ENCODE measurements at regions not wholly inside any gene's neighbourhood (a gene's known extent, or its start where the extent isn't known, plus 50 kb on each side); places are given as distances from the start of the nearest gene placed in this dataset.

DNA sequence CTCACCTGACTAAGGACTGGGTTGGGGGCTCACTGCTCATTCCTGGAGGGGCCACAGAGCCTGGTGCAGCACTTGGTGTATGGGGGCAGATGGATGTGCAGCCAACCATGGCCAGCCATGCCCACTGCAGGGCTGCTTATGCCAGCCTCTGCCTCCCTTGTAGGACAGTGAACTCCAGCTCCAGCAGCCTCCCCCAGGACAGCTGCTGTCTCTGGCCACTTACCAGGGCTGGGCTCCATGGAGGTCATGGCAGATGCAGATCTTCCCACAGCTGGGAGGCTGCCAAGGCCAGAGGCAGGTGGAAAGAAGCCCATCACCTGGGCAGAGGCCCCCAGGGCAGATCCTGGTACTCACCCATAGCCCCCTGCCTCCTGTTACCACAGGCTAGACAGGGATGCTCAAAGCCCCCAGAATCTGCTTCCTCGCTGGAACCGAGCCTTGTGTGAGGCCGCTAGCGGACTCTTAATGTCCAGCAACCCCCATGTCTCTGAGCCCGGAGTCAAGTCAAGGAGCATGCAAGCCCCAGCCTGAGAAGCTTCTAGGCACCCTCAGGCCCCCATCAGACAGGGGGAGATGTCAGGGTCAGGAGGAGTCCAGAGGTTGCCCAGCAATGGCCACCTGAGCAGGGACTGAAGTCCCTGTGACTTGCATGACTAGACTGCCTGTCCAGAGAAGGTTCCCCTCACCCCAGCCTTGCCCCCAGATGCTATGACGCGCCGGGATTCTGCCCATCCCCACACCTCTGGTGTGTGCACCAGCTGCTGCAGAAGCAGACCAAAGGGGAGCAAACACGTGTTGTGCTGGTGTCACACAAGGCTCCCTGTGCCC, 123.6 kb downstream of the TWIST2 start:
- no peaks in the 10 kb centered on the region for H3K27me3 ChIP-seq (replicated peaks)
- H3K36me3 ChIP-seq (replicated peaks), result no peaks in the 10 kb centered on the region
- H3K27ac ChIP-seq, result no peak overlapping the region
- H3K4me3 ChIP-seq (ENCODE audit: low read depth, low read length), result no peak overlapping the region
- TF ChIP-seq, protein P1, sequence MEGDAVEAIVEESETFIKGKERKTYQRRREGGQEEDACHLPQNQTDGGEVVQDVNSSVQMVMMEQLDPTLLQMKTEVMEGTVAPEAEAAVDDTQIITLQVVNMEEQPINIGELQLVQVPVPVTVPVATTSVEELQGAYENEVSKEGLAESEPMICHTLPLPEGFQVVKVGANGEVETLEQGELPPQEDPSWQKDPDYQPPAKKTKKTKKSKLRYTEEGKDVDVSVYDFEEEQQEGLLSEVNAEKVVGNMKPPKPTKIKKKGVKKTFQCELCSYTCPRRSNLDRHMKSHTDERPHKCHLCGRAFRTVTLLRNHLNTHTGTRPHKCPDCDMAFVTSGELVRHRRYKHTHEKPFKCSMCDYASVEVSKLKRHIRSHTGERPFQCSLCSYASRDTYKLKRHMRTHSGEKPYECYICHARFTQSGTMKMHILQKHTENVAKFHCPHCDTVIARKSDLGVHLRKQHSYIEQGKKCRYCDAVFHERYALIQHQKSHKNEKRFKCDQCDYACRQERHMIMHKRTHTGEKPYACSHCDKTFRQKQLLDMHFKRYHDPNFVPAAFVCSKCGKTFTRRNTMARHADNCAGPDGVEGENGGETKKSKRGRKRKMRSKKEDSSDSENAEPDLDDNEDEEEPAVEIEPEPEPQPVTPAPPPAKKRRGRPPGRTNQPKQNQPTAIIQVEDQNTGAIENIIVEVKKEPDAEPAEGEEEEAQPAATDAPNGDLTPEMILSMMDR (IDR thresholded peaks at IDR 0.05; ENCODE audit: low read depth, low read length, missing control alignments), result no peak
- DNase-seq, result no peak
- in situ Hi-C loops (cut with HindIII; ENCODE audit: low pct_ligation_motif_present, low sequenced_read_pairs), result no loop called here

DNA sequence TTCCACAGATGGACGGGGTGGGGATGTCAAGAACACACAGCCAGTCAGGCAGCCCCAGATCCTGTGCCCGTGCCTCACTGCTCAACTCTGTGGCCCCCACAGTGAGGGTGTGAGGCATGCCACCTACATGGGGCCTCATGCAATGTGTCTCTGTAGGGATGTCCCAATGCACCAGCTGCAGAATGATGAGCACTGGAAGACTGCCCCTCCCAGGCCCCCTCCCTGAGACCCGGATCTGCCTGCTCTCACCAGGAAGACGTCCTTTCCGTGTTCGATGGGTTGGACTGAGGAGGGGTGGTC, 124.2 kb downstream of the TWIST2 start:
- H3K4me3 ChIP-seq (ENCODE audit: low read depth, low read length), result no peak overlapping the region
- TF ChIP-seq, protein P1 (IDR thresholded peaks at IDR 0.05; ENCODE audit: low read depth, low read length, missing control alignments), result no peak
- DNase-seq, result no peak
- no peaks in the 10 kb centered on the region for H3K36me3 ChIP-seq (replicated peaks)
- H3K27ac ChIP-seq, result no peak overlapping the region
- in situ Hi-C loops (cut with HindIII; ENCODE audit: low pct_ligation_motif_present, low sequenced_read_pairs), result no loop called here
- H3K27me3 ChIP-seq (replicated peaks), result no peaks in the 10 kb centered on the region

DNA sequence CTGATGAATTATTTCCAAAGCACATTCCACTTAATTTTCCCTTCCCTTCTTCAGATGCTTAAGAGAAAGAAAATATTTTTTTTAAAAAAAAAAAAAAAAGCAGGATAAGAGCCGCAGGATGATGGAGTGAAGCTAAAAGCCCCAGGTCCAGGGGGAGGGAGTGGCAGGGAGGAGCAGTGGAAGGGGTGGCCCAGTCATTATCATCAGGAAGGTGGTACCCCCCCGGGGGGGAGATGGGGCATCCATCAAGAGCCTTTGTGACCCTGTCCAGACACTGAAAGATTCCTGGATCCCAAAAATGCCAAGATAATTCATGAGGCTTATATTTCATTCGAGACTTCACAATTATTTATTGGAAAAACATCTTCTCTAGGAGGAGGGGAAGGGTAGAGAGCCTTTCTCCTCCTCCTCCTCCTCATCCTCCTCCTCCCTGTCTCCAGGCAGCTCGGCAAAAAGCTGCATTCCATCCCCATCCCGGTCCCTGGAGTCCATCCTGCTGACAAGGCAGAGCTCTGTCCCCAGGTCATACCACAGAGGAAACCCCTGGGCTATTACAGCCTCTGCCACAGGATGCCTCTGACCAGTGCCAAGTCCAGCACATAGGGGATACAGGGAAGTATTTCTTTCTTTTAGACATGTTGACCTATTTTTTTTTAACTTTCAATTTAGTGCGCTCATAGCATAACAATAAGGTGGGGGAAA, 125.3 kb downstream of the TWIST2 start:
- no peak for DNase-seq
- H3K27ac ChIP-seq, result no peak overlapping the region
- in situ Hi-C loops (cut with HindIII; ENCODE audit: low pct_ligation_motif_present, low sequenced_read_pairs), result no loop called here
- H3K36me3 ChIP-seq (replicated peaks), result no peaks in the 10 kb centered on the region
- no peaks in the 10 kb centered on the region for H3K27me3 ChIP-seq (replicated peaks)
- H3K4me3 ChIP-seq (ENCODE audit: low read depth, low read length), result no peak overlapping the region
- TF ChIP-seq, protein P1 (IDR thresholded peaks at IDR 0.05; ENCODE audit: low read depth, low read length, missing control alignments), result no peak

DNA sequence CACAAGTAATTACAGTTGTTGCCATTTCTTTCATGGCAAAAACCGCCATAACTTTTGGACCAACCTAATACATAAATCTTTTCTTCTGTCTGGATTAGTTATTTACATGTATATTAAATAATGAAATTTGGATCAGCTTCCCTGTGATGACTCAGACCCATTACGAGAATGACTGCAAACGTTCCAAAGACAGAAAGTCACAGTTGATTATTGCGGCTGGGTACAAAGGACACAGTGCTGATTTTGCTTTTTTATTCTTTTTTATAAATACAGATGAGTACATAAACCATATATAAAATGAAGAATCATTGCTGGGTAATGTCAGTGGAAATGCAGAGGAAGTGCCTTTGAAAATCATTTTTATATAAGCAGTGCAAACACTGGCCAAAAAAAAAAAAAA, 126.2 kb downstream of the TWIST2 start:
- DNase-seq, result peak; percentile 25

DNA sequence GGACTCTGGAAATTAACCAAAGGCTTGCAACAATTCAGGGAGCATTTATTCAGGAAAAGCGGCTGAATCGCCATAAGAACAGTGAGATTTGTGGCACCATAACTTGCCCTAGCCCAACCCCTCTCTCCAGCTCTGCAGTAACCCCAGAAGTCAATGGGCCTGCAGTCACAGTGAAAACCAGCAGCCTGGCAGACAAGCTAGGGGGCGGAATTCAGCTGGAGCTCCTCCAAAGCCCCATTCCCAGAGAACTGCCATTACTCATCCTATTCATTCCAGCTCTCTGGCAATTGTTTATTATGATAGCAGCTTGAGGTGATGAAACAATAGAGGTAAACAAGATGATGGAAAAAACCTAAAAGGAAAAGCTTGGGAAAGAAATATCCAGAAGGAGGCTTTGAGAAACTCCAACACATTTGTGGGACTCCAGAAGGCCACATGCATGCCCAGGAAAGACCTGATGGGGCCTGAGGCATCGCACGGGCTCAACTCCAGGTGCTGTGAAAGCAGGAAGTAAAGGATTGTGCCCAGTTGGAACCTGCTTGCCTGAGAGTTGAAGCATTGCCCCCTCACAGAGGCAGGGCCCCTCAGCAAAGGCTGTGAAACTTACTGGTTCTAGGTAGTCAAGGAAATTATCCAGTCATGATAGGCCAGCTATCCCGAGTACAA, 126.7 kb downstream of the TWIST2 start:
- Histone ChIP-seq H3K27me3 (replicated peaks) (no peaks in the 10 kb centered on the region), H3K4me3 (ENCODE audit: low read depth, low read length) (no peak overlapping the region), H3K36me3 (replicated peaks) (no peaks in the 10 kb centered on the region), H3K27ac (no peak overlapping the region)
- TF ChIP-seq, protein P1 (IDR thresholded peaks at IDR 0.05; ENCODE audit: low read depth, low read length, missing control alignments), result peak; percentile 73
- DNase-seq, result peak; percentile 52
- in situ Hi-C loops (cut with HindIII; ENCODE audit: low pct_ligation_motif_present, low sequenced_read_pairs), result no loop called here

More for the DNA sequence above, 126.2 kb downstream of the TWIST2 start:
- Histone ChIP-seq H3K27ac (no peak overlapping the region), H3K36me3 (replicated peaks) (no peaks in the 10 kb centered on the region), H3K27me3 (replicated peaks) (no peaks in the 10 kb centered on the region), H3K4me3 (ENCODE audit: low read depth, low read length) (no peak overlapping the region)
- TF ChIP-seq, protein P1 (IDR thresholded peaks at IDR 0.05; ENCODE audit: low read depth, low read length, missing control alignments), result no peak
- in situ Hi-C loops (cut with HindIII; ENCODE audit: low pct_ligation_motif_present, low sequenced_read_pairs), result no loop called here
